Neuronal stem cell (in vitro differentiated cells): ENCODE measurements at regions not wholly inside any gene's neighbourhood (a gene's known extent, or its start where the extent isn't known, plus 50 kb on each side); places are given as distances from the start of the nearest gene placed in this dataset.

Source experiments
- DNase-seq: peaks from one replicate; pipeline ENCODE4 v3.0.0-alpha.2; 2013; ENCODE audit warnings: low spot score
- H2AFZ ChIP-seq: one replicate; pipeline ENCODE4 v1.6.1; 2013; ENCODE audit warnings: mild to moderate bottlenecking, low read length, inconsistent platforms
- H2AK5ac ChIP-seq: 2 replicates; pipeline ENCODE4 v1.6.1; 2013; ENCODE audit warnings: low read depth, mild to moderate bottlenecking, inconsistent platforms, low read length, moderate library complexity, mixed read lengths
- H2BK120ac ChIP-seq: 2 replicates; pipeline ENCODE4 v1.6.1; 2013; ENCODE audit warnings: low read depth, mild to moderate bottlenecking, inconsistent platforms, low read length, moderate library complexity, mixed read lengths
- H2BK12ac ChIP-seq: one replicate; pipeline ENCODE4 v1.6.1; 2013; ENCODE audit warnings: low read length, inconsistent platforms
- H2BK15ac ChIP-seq: 2 replicates; pipeline ENCODE4 v1.6.1; 2013; ENCODE audit warnings: mild to moderate bottlenecking, low read length, inconsistent platforms, mixed read lengths
- H2BK5ac ChIP-seq: one replicate; pipeline ENCODE4 v1.6.1; 2013; ENCODE audit warnings: inconsistent platforms, mild to moderate bottlenecking, low read length, moderate library complexity
- H3K14ac ChIP-seq: one replicate; pipeline ENCODE4 v1.6.1; 2013; ENCODE audit warnings: low read length, inconsistent platforms
- H3K18ac ChIP-seq: 2 replicates; pipeline ENCODE4 v1.6.1; 2013; ENCODE audit warnings: low read length, inconsistent platforms
- H3K23ac ChIP-seq: 2 replicates; pipeline ENCODE4 v1.6.1; 2013; ENCODE audit warnings: low read depth, mild to moderate bottlenecking, mixed read lengths, low read length, inconsistent platforms; ENCODE audit not compliant: poor library complexity
- H3K27ac ChIP-seq: replicated peaks from 3 replicates; pipeline ENCODE4 v1.5.1; 2013; ENCODE audit warnings: low read length, inconsistent platforms
- H3K27me3 ChIP-seq, 3 experiments: 2 replicates each; pipeline ENCODE4 v1.6.1; 2013; ENCODE audit warnings: low read length in 3 of 3, mild to moderate bottlenecking in 2 of 3, inconsistent platforms in 1 of 3, low read depth in 1 of 3, mixed read lengths in 1 of 3, moderate library complexity in 1 of 3; ENCODE audit not compliant: control insufficient read depth in 3 of 3, insufficient read depth in 3 of 3
- H3K36me3 ChIP-seq, 2 donors: replicated peaks in 1 of 2; 2 replicates each; pipeline ENCODE4 v1.6.1; 2013; ENCODE audit warnings: low read length in 2 of 2; ENCODE audit not compliant: control insufficient read depth in 2 of 2, insufficient read depth in 2 of 2
- H3K4ac ChIP-seq: 2 replicates; pipeline ENCODE4 v1.6.1; 2013; ENCODE audit warnings: inconsistent platforms, mild to moderate bottlenecking, low read length, moderate library complexity
- H3K4me1 ChIP-seq, 2 donors: 1 replicate in 1 of 2; 2 replicates in 1 of 2; pipeline ENCODE4 v1.6.1; 2013; ENCODE audit warnings: low read length in 2 of 2, low read depth in 1 of 2; ENCODE audit not compliant: control insufficient read depth in 2 of 2, insufficient read depth in 1 of 2
- H3K4me2 ChIP-seq: one replicate; pipeline ENCODE4 v1.6.1; 2013; ENCODE audit warnings: mild to moderate bottlenecking, low read length, inconsistent platforms; ENCODE audit not compliant: insufficient read depth, poor library complexity, severe bottlenecking
- H3K4me3 ChIP-seq, 2 donors: 2 replicates each; pipeline ENCODE4 v1.5.1; 2013; ENCODE audit warnings: low read length in 2 of 2, mild to moderate bottlenecking in 2 of 2, inconsistent platforms in 1 of 2, moderate library complexity in 1 of 2
- H3K79me1 ChIP-seq: one replicate; pipeline ENCODE4 v1.6.1; 2013; ENCODE audit warnings: low read depth, mild to moderate bottlenecking, inconsistent platforms, low read length, moderate library complexity
- H3K9ac ChIP-seq: one replicate; pipeline ENCODE4 v1.6.1; 2013; ENCODE audit warnings: mild to moderate bottlenecking, low read depth, low read length, inconsistent platforms; ENCODE audit not compliant: poor library complexity
- H3K9me3 ChIP-seq, 2 donors: replicated peaks in 1 of 2; 2 replicates each; pipeline versions ENCODE3 to v1.6.1; 2013; ENCODE audit warnings: low read length in 2 of 2, mild to moderate bottlenecking in 2 of 2, inconsistent platforms in 1 of 2, low read depth in 1 of 2, mixed read lengths in 1 of 2, moderate library complexity in 1 of 2; ENCODE audit not compliant: control insufficient read depth in 2 of 2, insufficient read depth in 1 of 2
- H4K8ac ChIP-seq: one replicate; pipeline ENCODE4 v1.6.1; 2013; ENCODE audit warnings: low read depth, mild to moderate bottlenecking, inconsistent platforms, low read length, moderate library complexity
- H4K91ac ChIP-seq: one replicate; pipeline ENCODE4 v1.6.1; 2013; ENCODE audit warnings: low read length, low read depth, mild to moderate bottlenecking, inconsistent platforms; ENCODE audit not compliant: poor library complexity
- WGBS, 2 donors: extraction: QIAGEN DNeasy Blood & Tissue Kit; methylation state at CpG; one replicate each; pipeline ENCODE4 v1.1.7; 2013; ENCODE audit warnings: missing lambda C conversion rate in 2 of 2, mixed read lengths in 1 of 2; ENCODE audit not compliant: insufficient read length in 2 of 2, insufficient replicate concordance in 1 of 2; ENCODE audit errors: extremely low coverage in 2 of 2; 5-methylcytosine and 5-hydroxymethylcytosine counted together

- no peak overlapping the region for H3K23ac ChIP-seq
- no peak overlapping the region for H3K18ac ChIP-seq
- H3K79me1 ChIP-seq: no peaks in the 10 kb centered on the region
- no peak overlapping the region for H3K27ac ChIP-seq
- no peak overlapping the region for H2BK15ac ChIP-seq
- no peak overlapping the region for H2AK5ac ChIP-seq
- no CpG with 5 or more reads among the region's 1 CpG for WGBS, 2 donors
- no peaks in the 10 kb centered on the region for H3K9me3 ChIP-seq
- no peak overlapping the region for H3K4me3 ChIP-seq
- H2BK120ac ChIP-seq: no peak overlapping the region
- no peaks in the 10 kb centered on the region for H3K4me1 ChIP-seq
- no peak overlapping the region for H2BK5ac ChIP-seq
- no peak overlapping the region for H2AFZ ChIP-seq
- no peak for DNase-seq
- H3K14ac ChIP-seq: no peak overlapping the region
- H3K27me3 ChIP-seq: no peaks in the 10 kb centered on the region
- no peak overlapping the region for H3K4me2 ChIP-seq
- H4K8ac ChIP-seq: no peak overlapping the region
- H4K91ac ChIP-seq: no peak overlapping the region
- H3K4ac ChIP-seq: no peak overlapping the region
- no peak overlapping the region for H3K9ac ChIP-seq
- H3K36me3 ChIP-seq: no peaks in the 10 kb centered on the region
- no peak overlapping the region for H2BK12ac ChIP-seq
These were observed 583.6 kb downstream of the FBXO15 start for GRCh38 chr18:73563901-73564472.

- no CpG with 5 or more reads among the region's 4 CpGs for WGBS, 2 donors
- Histone ChIP-seq H3K27me3 (no peaks in the 10 kb centered on the region), H3K18ac (no peak overlapping the region), H3K4me2 (no peak overlapping the region), H2BK5ac (no peak overlapping the region), H4K8ac (no peak overlapping the region), H2AK5ac (no peak overlapping the region), H3K14ac (no peak overlapping the region), H4K91ac (no peak overlapping the region), H3K36me3 (no peaks in the 10 kb centered on the region), H3K27ac (no peak overlapping the region), H3K4me1 (no peaks in the 10 kb centered on the region), H3K4me3 (no peak overlapping the region), H3K4ac (no peak overlapping the region), H2BK15ac (no peak overlapping the region), H2BK120ac (no peak overlapping the region), H3K23ac (no peak overlapping the region), H3K79me1 (no peaks in the 10 kb centered on the region), H3K9ac (no peak overlapping the region), H3K9me3 (no peaks in the 10 kb centered on the region), H2BK12ac (no peak overlapping the region), H2AFZ (no peak overlapping the region)
- no peak for DNase-seq
These were observed 584.3 kb downstream of the FBXO15 start for GRCh38 chr18:73563345-73563744.

- Histone ChIP-seq H3K18ac (no peak overlapping the region), H4K91ac (no peak overlapping the region), H3K4me3 (no peak overlapping the region), H2BK5ac (no peak overlapping the region), H2AK5ac (no peak overlapping the region), H3K36me3 (no peaks in the 10 kb centered on the region), H3K9ac (no peak overlapping the region), H3K4me1 (no peaks in the 10 kb centered on the region), H3K27me3 (no peaks in the 10 kb centered on the region), H4K8ac (no peak overlapping the region), H3K9me3 (no peaks in the 10 kb centered on the region), H2BK15ac (no peak overlapping the region), H3K4me2 (no peak overlapping the region), H3K14ac (no peak overlapping the region), H2AFZ (peak overlapping the region; percentile 35), H3K79me1 (no peaks in the 10 kb centered on the region), H2BK120ac (no peak overlapping the region), H3K27ac (no peak overlapping the region), H2BK12ac (no peak overlapping the region), H3K4ac (no peak overlapping the region), H3K23ac (no peak overlapping the region)
- no peak for DNase-seq
- WGBS, 2 donors: no CpG with 5 or more reads among the region's 4 CpGs
These were observed 590.7 kb downstream of the FBXO15 start for GRCh38 chr18:73556904-73557303.

DNA sequence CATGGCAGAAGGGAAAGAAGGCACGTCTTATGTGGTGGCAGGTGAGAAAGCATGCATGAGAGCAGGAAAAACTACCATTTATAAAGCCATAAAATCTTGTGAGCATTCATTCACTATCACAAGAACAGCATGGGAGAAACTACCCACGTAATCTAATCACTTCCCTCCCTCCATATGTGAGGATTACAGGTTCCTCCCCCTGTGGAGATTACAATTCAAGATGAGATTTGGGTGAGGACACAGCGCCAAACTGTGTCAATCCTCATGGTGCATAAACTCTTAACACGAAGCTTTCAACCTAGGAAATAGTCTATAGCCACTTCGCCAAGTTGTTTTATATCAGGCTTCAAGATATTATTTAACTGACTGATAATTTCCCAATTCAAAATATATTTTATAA, 595.5 kb downstream of the FBXO15 start:
- no peaks in the 10 kb centered on the region for H3K36me3 ChIP-seq
- no peaks in the 10 kb centered on the region for H3K4me1 ChIP-seq
- no peak overlapping the region for H2AK5ac ChIP-seq
- no peak for DNase-seq
- no peak overlapping the region for H2BK12ac ChIP-seq
- no peak overlapping the region for H3K9ac ChIP-seq
- H3K79me1 ChIP-seq: no peaks in the 10 kb centered on the region
- no peak overlapping the region for H3K27ac ChIP-seq
- no CpG with 5 or more reads among the region's 5 CpGs for WGBS, 2 donors
- H3K14ac ChIP-seq: no peak overlapping the region
- no peak overlapping the region for H2AFZ ChIP-seq
- no peak overlapping the region for H2BK120ac ChIP-seq
- H3K9me3 ChIP-seq: no peaks in the 10 kb centered on the region
- no peak overlapping the region for H2BK5ac ChIP-seq
- no peak overlapping the region for H3K23ac ChIP-seq
- no peak overlapping the region for H3K4me2 ChIP-seq
- no peak overlapping the region for H2BK15ac ChIP-seq
- H3K4me3 ChIP-seq: no peak overlapping the region
- H4K91ac ChIP-seq: no peak overlapping the region
- no peak overlapping the region for H4K8ac ChIP-seq
- no peaks in the 10 kb centered on the region for H3K27me3 ChIP-seq
- no peak overlapping the region for H3K4ac ChIP-seq
- H3K18ac ChIP-seq: no peak overlapping the region
